Trophoblast cell (in vitro differentiated cells and primary cell): ENCODE measurements at regions not wholly inside any gene's neighbourhood (a gene's known extent, or its start where the extent isn't known, plus 50 kb on each side); places are given as distances from the start of the nearest gene placed in this dataset.
"Not testable (repeated sequence)": the region's sequence is repeated elsewhere in the genome, so short reads cannot be mapped to it uniquely, and the experiment has no call there.

Source experiments
- DNase-seq, 2 donors: peaks; one replicate each; pipeline ENCODE4 v3.0.0-alpha.2; 2016
- H2AFZ ChIP-seq: 2 replicates; pipeline ENCODE4 v1.6.1; 2013; ENCODE audit warnings: low read length, moderate library complexity, mild to moderate bottlenecking; ENCODE audit not compliant: insufficient read depth, poor library complexity
- H2AK5ac ChIP-seq: 2 replicates; pipeline ENCODE4 v1.6.1; 2013; ENCODE audit warnings: mild to moderate bottlenecking, low read length
- H2BK120ac ChIP-seq: 2 replicates; pipeline ENCODE4 v1.6.1; 2013; ENCODE audit warnings: low read length, mild to moderate bottlenecking, moderate library complexity; ENCODE audit not compliant: insufficient read depth, poor library complexity
- H2BK12ac ChIP-seq: 2 replicates; pipeline ENCODE4 v1.6.1; 2013; ENCODE audit warnings: mild to moderate bottlenecking, low read length, moderate library complexity
- H2BK5ac ChIP-seq: 2 replicates; pipeline ENCODE4 v1.6.1; 2013; ENCODE audit warnings: low read length, low read depth, moderate library complexity, mild to moderate bottlenecking; ENCODE audit not compliant: poor library complexity
- H3K14ac ChIP-seq: 2 replicates; pipeline ENCODE4 v1.6.1; 2013; ENCODE audit warnings: mild to moderate bottlenecking, low read length
- H3K18ac ChIP-seq: 2 replicates; pipeline ENCODE4 v1.6.1; 2013; ENCODE audit warnings: mild to moderate bottlenecking, low read length
- H3K23ac ChIP-seq: 2 replicates; pipeline ENCODE4 v1.6.1; 2013; ENCODE audit warnings: low read length
- H3K27ac ChIP-seq: 2 replicates; pipeline ENCODE4 v1.5.1; 2013; ENCODE audit warnings: low read depth, mild to moderate bottlenecking, inconsistent platforms, low read length, moderate library complexity
- H3K27me3 ChIP-seq: 2 replicates; pipeline ENCODE4 v1.6.1; 2013; ENCODE audit warnings: inconsistent platforms, mild to moderate bottlenecking, low read length, moderate library complexity; ENCODE audit not compliant: insufficient read depth
- H3K36me3 ChIP-seq, 2 experiments: 1 replicate in 1 of 2; 2 replicates in 1 of 2; pipeline ENCODE4 v1.6.1; 2013; ENCODE audit warnings: low read length in 2 of 2, mild to moderate bottlenecking in 2 of 2, moderate library complexity in 1 of 2; ENCODE audit not compliant: insufficient read depth in 2 of 2, control insufficient read depth in 1 of 2
- H3K4ac ChIP-seq: 2 replicates; pipeline ENCODE4 v1.6.1; 2013; ENCODE audit warnings: low read depth, mild to moderate bottlenecking, low read length, moderate library complexity
- H3K4me1 ChIP-seq, 2 experiments: 1 replicate in 1 of 2; 2 replicates in 1 of 2; pipeline ENCODE4 v1.6.1; 2013; ENCODE audit warnings: low read length in 2 of 2, mild to moderate bottlenecking in 2 of 2, moderate library complexity in 1 of 2; ENCODE audit not compliant: insufficient read depth in 2 of 2, control insufficient read depth in 1 of 2
- H3K4me2 ChIP-seq: 2 replicates; pipeline ENCODE4 v1.6.1; 2013; ENCODE audit warnings: inconsistent platforms, mild to moderate bottlenecking, low read length, moderate library complexity
- H3K4me3 ChIP-seq: 2 replicates; pipeline ENCODE4 v1.5.1; 2013; ENCODE audit warnings: mild to moderate bottlenecking, low read depth, low read length, inconsistent platforms
- H3K79me1 ChIP-seq: one replicate; pipeline ENCODE4 v1.6.1; 2013; ENCODE audit warnings: low read length
- H3K79me2 ChIP-seq: 2 replicates; pipeline ENCODE4 v1.6.1; 2013; ENCODE audit warnings: low read length, mild to moderate bottlenecking; ENCODE audit not compliant: control insufficient read depth, insufficient read depth, poor library complexity
- H3K9ac ChIP-seq: 2 replicates; pipeline ENCODE4 v1.6.1; 2013; ENCODE audit warnings: mild to moderate bottlenecking, low read length
- H3K9me3 ChIP-seq: 2 replicates; pipeline ENCODE4 v1.6.1; 2013; ENCODE audit warnings: low read depth, mild to moderate bottlenecking, control low read depth, inconsistent platforms, low read length; ENCODE audit not compliant: insufficient read depth
- H4K12ac ChIP-seq: 2 replicates; pipeline ENCODE4 v1.6.1; 2013; ENCODE audit warnings: low read depth, mild to moderate bottlenecking, low read length, moderate library complexity
- H4K8ac ChIP-seq: 2 replicates; pipeline ENCODE4 v1.6.1; 2013; ENCODE audit warnings: low read depth, mild to moderate bottlenecking, low read length, moderate library complexity
- H4K91ac ChIP-seq: one replicate; pipeline ENCODE4 v1.6.1; 2013; ENCODE audit warnings: low read depth, mild to moderate bottlenecking, low read length, moderate library complexity
- WGBS: extraction: QIAGEN DNeasy Blood & Tissue Kit; methylation state at CpG from one replicate; pipeline ENCODE4 v1.1.7; 2013; ENCODE audit warnings: missing lambda C conversion rate; ENCODE audit not compliant: insufficient read length, insufficient coverage; ENCODE audit errors: extremely low coverage; 5-methylcytosine and 5-hydroxymethylcytosine counted together

DNA sequence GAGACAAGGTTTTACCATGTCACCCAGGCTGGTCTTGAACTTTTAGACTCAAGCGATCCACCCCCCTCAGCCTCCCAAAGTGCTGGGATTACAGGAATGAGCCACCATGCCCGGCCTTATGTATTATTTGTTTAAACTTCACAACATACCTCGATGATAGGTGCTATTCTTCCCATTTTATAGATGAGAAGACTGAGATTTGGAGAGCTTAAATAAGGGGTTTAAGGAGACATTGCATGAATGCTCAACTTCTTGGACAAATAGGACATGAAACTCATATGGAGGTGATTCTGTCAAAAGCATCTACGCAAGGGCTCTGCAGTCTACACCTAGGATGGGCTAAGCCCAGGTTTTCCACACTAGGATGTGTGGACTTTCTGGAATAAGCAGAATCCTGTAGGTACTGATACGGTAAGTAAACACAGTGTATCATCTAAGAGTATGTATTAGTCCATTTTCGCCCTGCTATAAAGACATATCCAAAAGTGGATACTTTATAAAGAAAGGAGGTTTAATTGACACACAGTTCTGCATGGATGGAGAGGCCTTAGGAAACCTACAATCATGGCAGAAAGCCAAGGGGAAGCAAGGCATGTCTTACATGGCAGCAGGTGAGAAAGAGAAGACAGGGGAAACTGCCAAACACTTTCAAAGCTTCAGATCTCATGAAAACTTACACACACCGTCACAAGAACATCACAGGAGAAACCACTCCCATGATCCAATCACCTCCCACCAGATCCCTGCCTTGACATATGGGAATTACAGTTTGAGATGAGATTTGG lies 62.8 kb upstream of the CAPRIN1 start:
- Histone ChIP-seq H3K9ac (no peak overlapping the region), H2BK5ac (no peak overlapping the region), H4K8ac (no peak overlapping the region), H3K4me3 (no peak overlapping the region), H3K4me2 (no peak overlapping the region), H3K79me2 (no peaks in the 10 kb centered on the region), H3K4me1 (no peaks in the 10 kb centered on the region), H3K9me3 (no peaks in the 10 kb centered on the region), H2AK5ac (no peak overlapping the region), H3K36me3 (no peaks in the 10 kb centered on the region), H3K79me1 (no peaks in the 10 kb centered on the region), H4K91ac (no peak overlapping the region), H2BK12ac (no peak overlapping the region), H3K23ac (no peak overlapping the region), H3K27ac (no peak overlapping the region), H2AFZ (no peak overlapping the region), H2BK120ac (no peak overlapping the region), H3K14ac (no peak overlapping the region), H3K4ac (no peak overlapping the region), H4K12ac (no peak overlapping the region), H3K27me3 (no peaks in the 10 kb centered on the region), H3K18ac (no peak overlapping the region)
- DNase-seq: no peak
- no CpG with 5 or more reads among the region's 7 CpGs for WGBS

DNA sequence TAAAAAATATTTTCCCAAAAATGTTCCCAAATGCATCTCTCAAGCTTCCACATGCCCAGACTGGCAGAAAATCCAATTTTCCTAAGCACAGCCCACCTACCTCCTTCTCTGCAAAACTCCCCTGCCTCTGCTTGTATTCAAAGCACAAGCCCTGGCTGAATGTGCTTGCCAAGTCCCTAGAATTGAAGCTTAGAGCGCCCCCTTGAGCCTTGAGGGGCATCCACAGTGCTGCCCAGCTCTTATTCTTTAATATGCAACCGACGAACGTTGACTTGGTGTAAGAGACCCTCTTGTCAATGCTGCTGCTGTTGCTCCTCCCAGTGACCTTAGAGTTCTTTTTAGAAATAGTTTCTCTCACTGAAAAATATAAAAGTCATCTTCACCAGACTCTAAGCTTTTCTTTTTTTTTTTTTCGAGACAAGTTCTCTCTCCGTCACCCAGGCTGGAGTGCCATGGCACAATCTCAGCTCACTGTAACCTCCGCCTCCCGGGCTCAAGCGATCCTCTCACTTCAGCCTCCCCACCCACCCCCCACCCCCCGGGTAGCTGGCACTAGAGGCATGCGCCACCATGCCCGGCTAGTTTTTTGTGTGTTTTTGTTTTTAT lies 63.5 kb upstream of the CAPRIN1 start:
- H4K8ac ChIP-seq: no peak overlapping the region

DNA sequence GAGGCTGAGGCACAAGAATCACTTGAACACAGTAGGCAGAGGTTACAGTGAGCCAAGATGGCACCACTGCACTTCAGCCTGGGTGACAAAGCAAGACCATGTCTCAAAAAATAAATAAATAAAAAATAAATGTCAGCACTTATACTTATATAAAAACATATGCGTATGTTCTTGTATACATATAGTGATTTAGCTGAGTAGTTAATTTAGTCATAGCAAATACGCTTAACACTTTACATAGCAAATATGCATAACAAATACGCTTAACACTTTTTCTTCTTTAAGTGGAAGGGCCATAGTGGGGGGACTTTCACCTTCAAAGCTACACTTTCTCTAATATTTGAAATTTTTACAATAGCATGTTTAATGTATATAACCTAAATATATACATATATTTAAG lies 64.0 kb upstream of the CAPRIN1 start:
- Histone ChIP-seq H4K8ac (no peak overlapping the region), H3K79me2 (no peaks in the 10 kb centered on the region), H3K4me3 (no peak overlapping the region), H3K27ac (no peak overlapping the region), H3K14ac (no peak overlapping the region), H2AFZ (no peak overlapping the region), H4K91ac (no peak overlapping the region), H3K79me1 (no peaks in the 10 kb centered on the region), H2BK120ac (no peak overlapping the region), H3K4me1 (no peaks in the 10 kb centered on the region), H3K9ac (no peak overlapping the region), H3K36me3 (no peaks in the 10 kb centered on the region), H3K4me2 (no peak overlapping the region), H4K12ac (no peak overlapping the region), H3K27me3 (no peaks in the 10 kb centered on the region), H3K9me3 (no peaks in the 10 kb centered on the region), H2BK5ac (no peak overlapping the region), H2AK5ac (no peak overlapping the region), H3K4ac (no peak overlapping the region), H3K18ac (no peak overlapping the region), H3K23ac (no peak overlapping the region), H2BK12ac (no peak overlapping the region)
- no CpG with 5 or more reads among the region's 3 CpGs for WGBS
- DNase-seq: no peak

More for the DNA sequence above, 63.5 kb upstream of the CAPRIN1 start:
- H3K4me1 ChIP-seq: no peaks in the 10 kb centered on the region
- no peak overlapping the region for H3K4me3 ChIP-seq
- no peaks in the 10 kb centered on the region for H3K36me3 ChIP-seq
- no peak overlapping the region for H4K12ac ChIP-seq
- no peak overlapping the region for H2AK5ac ChIP-seq
- peak; percentile 83 to 96 for DNase-seq
- no peaks in the 10 kb centered on the region for H3K79me1 ChIP-seq
- no peak overlapping the region for H2AFZ ChIP-seq
- no peaks in the 10 kb centered on the region for H3K27me3 ChIP-seq
- no peak overlapping the region for H3K18ac ChIP-seq
- H3K9me3 ChIP-seq: no peaks in the 10 kb centered on the region
- H3K27ac ChIP-seq: no peak overlapping the region
- no peak overlapping the region for H3K14ac ChIP-seq
- no peak overlapping the region for H2BK120ac ChIP-seq
- H4K91ac ChIP-seq: no peak overlapping the region
- no peaks in the 10 kb centered on the region for H3K79me2 ChIP-seq
- no peak overlapping the region for H2BK5ac ChIP-seq
- WGBS: no CpG with 5 or more reads among the region's 12 CpGs
- no peak overlapping the region for H3K4ac ChIP-seq
- H3K4me2 ChIP-seq: no peak overlapping the region
- no peak overlapping the region for H3K9ac ChIP-seq
- no peak overlapping the region for H3K23ac ChIP-seq
- no peak overlapping the region for H2BK12ac ChIP-seq

DNA sequence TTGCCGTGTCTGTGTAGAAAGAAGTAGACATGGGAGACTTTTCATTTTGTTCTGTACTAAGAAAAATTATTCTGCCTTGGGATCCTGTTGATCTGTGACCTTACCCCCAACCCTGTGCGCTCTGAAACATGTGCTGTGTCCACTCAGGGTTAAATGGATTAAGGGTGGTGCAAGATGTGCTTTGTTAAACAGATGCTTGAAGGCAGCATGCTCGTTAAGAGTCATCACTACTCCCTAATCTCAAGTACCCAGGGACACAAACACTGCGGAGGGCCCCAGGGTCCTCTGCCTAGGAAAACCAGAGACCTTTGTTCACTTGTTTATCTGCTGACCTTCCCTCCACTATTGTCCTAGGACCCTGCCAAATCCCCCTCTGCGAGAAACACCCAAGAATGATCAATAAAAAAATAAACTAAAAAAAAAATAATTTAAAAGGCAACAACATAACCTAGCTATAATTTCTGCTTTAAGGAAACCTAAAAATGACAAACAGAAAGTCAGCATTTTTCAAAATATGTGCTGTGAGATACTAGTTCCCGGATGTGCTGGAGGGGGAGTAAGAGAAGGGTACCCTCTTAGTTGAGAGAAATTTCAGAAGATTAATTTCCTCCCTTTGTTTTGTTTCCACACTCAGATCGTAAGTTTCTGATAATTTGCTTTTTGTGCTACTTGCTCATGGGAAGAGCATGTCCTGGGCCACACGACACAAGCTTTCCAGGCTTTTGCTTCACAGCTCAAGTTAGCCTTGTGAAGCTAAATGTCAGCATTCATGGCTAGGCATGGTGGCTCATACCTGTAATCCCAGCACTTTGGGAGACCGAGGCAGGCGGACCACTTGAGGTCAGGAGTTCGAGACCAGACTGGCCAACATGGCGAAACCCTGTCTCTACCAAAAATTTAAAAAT lies 64.7 kb upstream of the CAPRIN1 start:
- not testable (repeated sequence) for H3K14ac ChIP-seq, H3K27me3 ChIP-seq, H3K4me3 ChIP-seq, H3K4me2 ChIP-seq, H3K27ac ChIP-seq, H2AFZ ChIP-seq, H4K12ac ChIP-seq, H4K91ac ChIP-seq, H3K9me3 ChIP-seq, DNase-seq, H3K4ac ChIP-seq, H2BK5ac ChIP-seq, H3K18ac ChIP-seq, H3K9ac ChIP-seq, H3K79me1 ChIP-seq, H2BK120ac ChIP-seq, H2AK5ac ChIP-seq, H3K4me1 ChIP-seq, H2BK12ac ChIP-seq, H4K8ac ChIP-seq, H3K23ac ChIP-seq, H3K79me2 ChIP-seq, H3K36me3 ChIP-seq
- no CpG with 5 or more reads among the region's 12 CpGs for WGBS
